Fibroblast of lung (primary cell): ENCODE measurements at regions not wholly inside any gene's neighbourhood (a gene's known extent, or its start where the extent isn't known, plus 50 kb on each side); places are given as distances from the start of the nearest gene placed in this dataset.

Experiments used
- CTCF ChIP-seq, 2 donors: IDR thresholded peaks in 1 of 2; conservative IDR thresholded peaks in 1 of 2; 1 replicate in 1 of 2; 2 replicates in 1 of 2; pipeline ENCODE4 v1.5.1; 2011 to 2012; ENCODE audit warnings: low read length in 2 of 2, control low read depth in 1 of 2, inconsistent platforms in 1 of 2, low read depth in 1 of 2, mild to moderate bottlenecking in 1 of 2
- EZH2 ChIP-seq: IDR thresholded peaks from 2 replicates; pipeline ENCODE4 v1.5.1; 2012; ENCODE audit warnings: low read length, control low read depth, mild to moderate bottlenecking; ENCODE audit errors: missing control alignments

- TF ChIP-seq CTCF (conservative IDR thresholded peaks at IDR 0.05 in 1 of 2, IDR thresholded peaks at IDR 0.05 in 1 of 2; ENCODE audit: low read depth in 1 of 2, low read length in 2 of 2) = no peak
- no peak for TF ChIP-seq EZH2
These were observed 121.4 kb upstream of the RAP1B start for GRCh38 chr12:68489273-68489672.
